ENCODE measurements at regions not wholly inside any gene's neighbourhood (a gene's known extent, or its start where the extent isn't known, plus 50 kb on each side); places are given as distances from the start of the nearest gene placed in this dataset.

GRCh38 chr1:63038586-63038985 is 254.7 kb downstream of the ATG4C start:
- no peaks in the 10 kb centered on the region for H4K20me1 ChIP-seq (ENCODE audit: control insufficient read depth, insufficient read depth)
- H3K9me3 ChIP-seq (replicated peaks; ENCODE audit: control insufficient read depth, insufficient read depth, low read length), result no peaks in the 10 kb centered on the region
- ChIA-PET RAD21 (ENCODE audit: unreplicated experiment) (no interaction called here), POLR2A (no interaction called here), CTCF (no interaction called here), SMC1A (ENCODE audit: uncharacterized antibody, unreplicated experiment) (no interaction called here)
- in situ Hi-C loops (cut with MboI) (no loop called here), intact Hi-C loops (cut with micrococcal nuclease; ENCODE audit: unreplicated experiment) (no loop called here)
- H3K4me1 ChIP-seq (ENCODE audit: control insufficient read depth, insufficient read depth, low read length), result no peaks in the 10 kb centered on the region
- no peaks in the 10 kb centered on the region for H3K27me3 ChIP-seq (replicated peaks in 1 of 2; ENCODE audit: control insufficient read depth in 2 of 2, insufficient read depth in 2 of 2, low read length in 1 of 2)
- BruUV-seq (replicated peaks), result no TSS peak
- ATAC-seq, result no peak
- H2AFZ ChIP-seq (ENCODE audit: control insufficient read depth, low read depth, low read length), result no peak overlapping the region
- no peak overlapping the region for H3K9ac ChIP-seq (ENCODE audit: control insufficient read depth, insufficient read depth, low read length)
- no peak for FAIRE-seq
- no peaks in the 10 kb centered on the region for H3K79me2 ChIP-seq (ENCODE audit: control insufficient read depth, insufficient read depth, low read length)
- no peak overlapping the region for H3K4me2 ChIP-seq (ENCODE audit: control insufficient read depth, insufficient read depth)
- H3K27ac ChIP-seq (ENCODE audit: control insufficient read depth, insufficient read depth), result no peak overlapping the region
- 36% methylated on average over 5 of the region's 5 CpGs for WGBS (ENCODE audit: insufficient coverage, insufficient replicate concordance, low lambda C conversion rate, missing lambda C conversion rate)
- H3K36me3 ChIP-seq (ENCODE audit: control insufficient read depth in 2 of 2, insufficient read depth in 2 of 2, low read length in 1 of 2), result no peaks in the 10 kb centered on the region
- H3K4me3 ChIP-seq, result no peak overlapping the region
- DNase-seq (ENCODE audit: low read depth, low spot score), result no peak
- no peak for TF ChIP-seq E4F1 (IDR thresholded peaks at IDR 0.05; ENCODE audit: borderline replicate concordance, partially characterized antibody)
- TF ChIP-seq HDAC6 (IDR thresholded peaks at IDR 0.05; ENCODE audit: unreplicated experiment), result no peak
- TF ChIP-seq NKRF (conservative IDR thresholded peaks at IDR 0.05), result no peak
- TF ChIP-seq POU2F2 (IDR thresholded peaks at IDR 0.05; ENCODE audit: borderline replicate concordance, low read depth, low read length), result no peak
- TF ChIP-seq FOS (IDR thresholded peaks at IDR 0.05; ENCODE audit: borderline replicate concordance, extremely low read depth, insufficient read length), result no peak
- TF ChIP-seq PKNOX1 (IDR thresholded peaks at IDR 0.05), result no peak
- no peak for TF ChIP-seq BHLHE40 (IDR thresholded peaks at IDR 0.05; ENCODE audit: borderline replicate concordance in 1 of 2, low read depth in 2 of 2, low read length in 1 of 2)
- TF ChIP-seq STAT3 (IDR thresholded peaks at IDR 0.05; ENCODE audit: low read depth, low read length), result no peak
- TF ChIP-seq ZZZ3 (IDR thresholded peaks at IDR 0.05; ENCODE audit: control insufficient read depth, insufficient read length, low read depth), result no peak
- no peak for TF ChIP-seq PRDM15 (CRISPR knock-in tag; IDR thresholded peaks at IDR 0.05)
- TF ChIP-seq SRF (IDR thresholded peaks at IDR 0.05; ENCODE audit: low read depth in 2 of 2, low read length in 2 of 2), result no peak
- no peak for TF ChIP-seq STAT1 (conservative IDR thresholded peaks at IDR 0.05)
- no peak for TF ChIP-seq EP300 (IDR thresholded peaks at IDR 0.05; ENCODE audit: borderline replicate concordance in 1 of 2, control insufficient read depth in 1 of 2, low read depth in 2 of 2, low read length in 2 of 2)
- no peak for TF ChIP-seq NFIC (IDR thresholded peaks at IDR 0.05; ENCODE audit: low read depth, low read length)
- no peak for TF ChIP-seq SUZ12 (IDR thresholded peaks at IDR 0.05; ENCODE audit: unreplicated experiment)
